GM12865 (cell line): ENCODE measurements at regions not wholly inside any gene's neighbourhood (a gene's known extent, or its start where the extent isn't known, plus 50 kb on each side); places are given as distances from the start of the nearest gene placed in this dataset.
"Not testable (repeated sequence)": the region's sequence is repeated elsewhere in the genome, so short reads cannot be mapped to it uniquely, and the experiment has no call there.

Experiments
- DNase-seq: peaks from one replicate; pipeline ENCODE4 v3.0.0; 2010; ENCODE audit warnings: low read depth
- H3K4me3 ChIP-seq: 2 replicates; pipeline ENCODE4 v1.5.1; 2011; ENCODE audit warnings: mild to moderate bottlenecking, low read depth, low read length, control low read depth
- CTCF ChIP-seq: IDR thresholded peaks from 2 replicates; pipeline ENCODE4 v1.5.1; 2011; ENCODE audit warnings: low read length, control low read depth, low read depth, inconsistent platforms; ENCODE audit not compliant: insufficient read depth; ENCODE audit errors: missing control alignments

GRCh38 chr12:131421509-131422186 lies 289.2 kb upstream of the SFSWAP start:
- no peak for TF ChIP-seq CTCF
- no peak overlapping the region for H3K4me3 ChIP-seq
- DNase-seq = no peak

- DNase-seq = no peak
- TF ChIP-seq CTCF = no peak
- H3K4me3 ChIP-seq = no peak overlapping the region
Measured at GRCh38 chr12:131422187-131422520, 288.7 kb upstream of the SFSWAP start.

GRCh38 chr12:131422744-131423143 lies 288.1 kb upstream of the SFSWAP start:
- H3K4me3 ChIP-seq = no peak overlapping the region
- no peak for TF ChIP-seq CTCF
- no peak for DNase-seq

- TF ChIP-seq CTCF = no peak
- DNase-seq = no peak
- H3K4me3 ChIP-seq = no peak overlapping the region
Measured at GRCh38 chr12:131424270-131424669, 286.6 kb upstream of the SFSWAP start.

GRCh38 chr12:131425112-131426075 lies 285.5 kb upstream of the SFSWAP start:
- no peak for TF ChIP-seq CTCF
- DNase-seq = no peak
- no peak overlapping the region for H3K4me3 ChIP-seq

- no peak overlapping the region for H3K4me3 ChIP-seq
- DNase-seq = no peak
- TF ChIP-seq CTCF = no peak
Measured at GRCh38 chr12:131428091-131428685, 282.7 kb upstream of the SFSWAP start.

GRCh38 chr12:131429221-131429620 lies 281.7 kb upstream of the SFSWAP start:
- DNase-seq, H3K4me3 ChIP-seq: not testable (repeated sequence)

- H3K4me3 ChIP-seq, DNase-seq: not testable (repeated sequence)
Measured at GRCh38 chr12:131429697-131430096, 281.2 kb upstream of the SFSWAP start.
